ENCODE measurements at regions not wholly inside any gene's neighbourhood (a gene's known extent, or its start where the extent isn't known, plus 50 kb on each side); places are given as distances from the start of the nearest gene placed in this dataset.

DNA sequence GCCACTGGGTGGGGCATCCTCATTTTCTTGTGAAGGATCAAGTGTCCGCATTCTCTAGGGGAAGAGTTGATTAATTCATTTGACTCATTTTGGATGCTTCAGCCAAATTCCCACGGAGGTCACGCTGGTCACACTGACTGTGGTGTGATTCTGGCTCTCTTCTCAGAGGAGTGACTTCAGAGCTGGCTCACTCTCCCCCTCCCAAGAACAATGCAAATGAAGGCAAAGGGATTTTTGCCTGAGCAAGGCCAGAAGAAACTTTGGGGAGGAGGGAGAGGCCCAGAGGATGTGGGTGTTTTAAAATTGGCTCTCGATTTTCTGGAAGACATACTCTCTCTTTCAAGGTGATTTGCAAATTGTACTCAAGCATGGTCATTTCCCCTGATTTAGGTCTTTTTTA lies 51.1 kb upstream of the LMO2 start:
- in situ Hi-C loops (cut with MboI; ENCODE audit: low pct_unique_long_range_greater_than_20kb, low sequenced_read_pairs), result no loop called here
- no peak for DNase-seq

DNA sequence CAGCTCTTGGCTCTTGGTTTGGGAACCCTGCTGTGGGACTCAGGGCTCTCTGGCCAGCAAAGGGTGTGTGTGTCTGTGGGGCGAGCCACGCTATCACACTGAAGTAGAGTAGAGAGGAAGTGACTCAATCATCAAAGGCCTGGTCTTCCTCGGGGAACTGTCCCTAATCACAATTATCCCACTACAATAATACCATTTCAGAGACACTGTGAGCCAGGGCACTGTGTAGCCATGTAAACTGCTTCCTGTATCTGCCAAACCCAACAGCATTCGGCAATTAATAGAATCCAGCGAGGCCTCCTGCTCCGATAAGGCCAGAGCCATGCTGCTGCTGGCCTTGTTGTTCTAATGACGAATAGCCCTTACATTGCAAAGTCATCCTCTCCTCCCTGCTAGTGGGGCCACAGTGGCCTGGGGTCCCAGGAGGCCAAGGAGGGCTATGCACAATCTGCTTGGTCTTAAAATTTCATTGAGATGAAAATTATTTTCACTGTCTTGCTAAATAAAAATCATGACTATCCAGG lies 49.8 kb upstream of the LMO2 start:
- peak; percentile 65 for DNase-seq
- in situ Hi-C loops (cut with MboI; ENCODE audit: low pct_unique_long_range_greater_than_20kb, low sequenced_read_pairs), result no loop called here
